ENCODE measurements at regions not wholly inside any gene's neighbourhood (a gene's known extent, or its start where the extent isn't known, plus 50 kb on each side); places are given as distances from the start of the nearest gene placed in this dataset.

DNA sequence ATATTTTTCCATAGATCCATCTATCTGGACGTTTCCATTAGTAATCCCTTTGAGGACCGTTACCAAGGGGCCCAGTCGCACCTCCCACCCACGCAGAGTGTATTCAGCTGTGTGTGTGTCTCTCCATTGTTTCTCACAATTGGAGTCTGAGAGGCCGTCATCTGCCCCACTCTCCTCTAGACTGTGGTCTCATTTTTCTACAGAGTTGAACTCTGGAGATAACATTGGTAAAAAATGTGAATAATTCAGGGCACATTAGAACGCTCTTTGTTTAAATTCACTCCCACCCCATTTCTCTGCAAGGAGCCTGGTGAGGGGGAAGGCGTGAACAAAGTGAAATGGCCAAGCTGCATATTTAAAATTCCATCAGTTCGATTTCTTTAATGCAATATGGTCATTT, 333.1 kb upstream of the MAF start:
- TF ChIP-seq POLR2A (IDR thresholded peaks at IDR 0.05) (no peak), EP300 (IDR thresholded peaks at IDR 0.05) (no peak)
- TF ChIP-seq, protein P1, sequence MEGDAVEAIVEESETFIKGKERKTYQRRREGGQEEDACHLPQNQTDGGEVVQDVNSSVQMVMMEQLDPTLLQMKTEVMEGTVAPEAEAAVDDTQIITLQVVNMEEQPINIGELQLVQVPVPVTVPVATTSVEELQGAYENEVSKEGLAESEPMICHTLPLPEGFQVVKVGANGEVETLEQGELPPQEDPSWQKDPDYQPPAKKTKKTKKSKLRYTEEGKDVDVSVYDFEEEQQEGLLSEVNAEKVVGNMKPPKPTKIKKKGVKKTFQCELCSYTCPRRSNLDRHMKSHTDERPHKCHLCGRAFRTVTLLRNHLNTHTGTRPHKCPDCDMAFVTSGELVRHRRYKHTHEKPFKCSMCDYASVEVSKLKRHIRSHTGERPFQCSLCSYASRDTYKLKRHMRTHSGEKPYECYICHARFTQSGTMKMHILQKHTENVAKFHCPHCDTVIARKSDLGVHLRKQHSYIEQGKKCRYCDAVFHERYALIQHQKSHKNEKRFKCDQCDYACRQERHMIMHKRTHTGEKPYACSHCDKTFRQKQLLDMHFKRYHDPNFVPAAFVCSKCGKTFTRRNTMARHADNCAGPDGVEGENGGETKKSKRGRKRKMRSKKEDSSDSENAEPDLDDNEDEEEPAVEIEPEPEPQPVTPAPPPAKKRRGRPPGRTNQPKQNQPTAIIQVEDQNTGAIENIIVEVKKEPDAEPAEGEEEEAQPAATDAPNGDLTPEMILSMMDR (IDR thresholded peaks at IDR 0.05), result no peak
